Keratinocyte (primary cell): ENCODE measurements at regions not wholly inside any gene's neighbourhood (a gene's known extent, or its start where the extent isn't known, plus 50 kb on each side); places are given as distances from the start of the nearest gene placed in this dataset.

Experiments used
- DNase-seq: peaks from one replicate; pipeline ENCODE4 v3.0.0-alpha.2; 2011; ENCODE audit warnings: low read depth, missing footprints, low spot score
- FAIRE-seq: peaks from 2 replicates; lab custom pipeline; 2011; peaks lifted over from hg19 to GRCh38; lab: Jason Lieb, UNC
- H2AFZ ChIP-seq: 2 replicates; pipeline ENCODE4 v1.6.0; 2012; ENCODE audit warnings: low read length, control low read depth, inconsistent platforms; ENCODE audit not compliant: control insufficient read depth
- H3K27ac ChIP-seq: 2 replicates; pipeline ENCODE4 v1.5.1; 2011; ENCODE audit warnings: low read length; ENCODE audit not compliant: control insufficient read depth, insufficient read depth
- H3K27me3 ChIP-seq: 3 replicates; pipeline ENCODE4 v1.6.0; 2011; ENCODE audit warnings: low read length; ENCODE audit not compliant: control insufficient read depth, insufficient read depth; ENCODE audit errors: extremely low read depth
- H3K36me3 ChIP-seq, 2 experiments: 2 replicates in 1 of 2; 3 replicates in 1 of 2; pipeline ENCODE4 v1.5.1; 2011; ENCODE audit warnings: low read length in 2 of 2, mild to moderate bottlenecking in 1 of 2; ENCODE audit not compliant: control insufficient read depth in 2 of 2, insufficient read depth in 2 of 2; ENCODE audit errors: extremely low read depth in 1 of 2
- H3K4me1 ChIP-seq: 3 replicates; pipeline ENCODE4 v1.5.1; 2011; ENCODE audit warnings: low read length; ENCODE audit not compliant: control insufficient read depth, insufficient read depth; ENCODE audit errors: extremely low read depth
- H3K4me2 ChIP-seq: 3 replicates; pipeline ENCODE4 v1.6.0; 2011; ENCODE audit warnings: low read depth, low read length; ENCODE audit not compliant: control insufficient read depth, insufficient read depth; ENCODE audit errors: extremely low read depth
- H3K4me3 ChIP-seq, 3 experiments: fragments of 200-600 bp in 1 of 3; sonication (generic) in 1 of 3; 2 replicates in 2 of 3; 3 replicates in 1 of 3; pipeline ENCODE4 v1.5.1; 2011 to 2016; ENCODE audit warnings: low read length in 3 of 3, mild to moderate bottlenecking in 3 of 3, control low read depth in 2 of 3, inconsistent platforms in 1 of 3, low read depth in 1 of 3, mixed read lengths in 1 of 3, mixed run types in 1 of 3, moderate library complexity in 1 of 3; ENCODE audit not compliant: control insufficient read depth in 2 of 3, insufficient read depth in 2 of 3; ENCODE audit errors: extremely low read depth in 1 of 3
- H3K79me2 ChIP-seq: 2 replicates; pipeline ENCODE4 v1.6.0; 2012; ENCODE audit warnings: low read length; ENCODE audit not compliant: control insufficient read depth, insufficient read depth
- H3K9ac ChIP-seq: 3 replicates; pipeline ENCODE4 v1.6.0; 2011; ENCODE audit warnings: low read length; ENCODE audit not compliant: control insufficient read depth, insufficient read depth; ENCODE audit errors: extremely low read depth
- H3K9me1 ChIP-seq: 3 replicates; pipeline ENCODE4 v1.6.0; 2011; ENCODE audit warnings: low read length; ENCODE audit not compliant: control insufficient read depth, insufficient read depth; ENCODE audit errors: extremely low read depth
- H3K9me3 ChIP-seq: 2 replicates; pipeline ENCODE4 v1.5.1; 2012; ENCODE audit warnings: low read depth, low read length; ENCODE audit not compliant: control insufficient read depth
- H4K20me1 ChIP-seq: 3 replicates; pipeline ENCODE4 v1.6.0; 2011; ENCODE audit warnings: low read length; ENCODE audit not compliant: control insufficient read depth, insufficient read depth; ENCODE audit errors: extremely low read depth
- CTCF ChIP-seq, 3 experiments: IDR thresholded peaks in 1 of 3; conservative IDR thresholded peaks in 1 of 3; optimal IDR thresholded peaks in 1 of 3; 2 replicates in 2 of 3; 3 replicates in 1 of 3; pipeline versions ENCODE3 to v1.5.1; 2011; ENCODE audit warnings: low read length in 3 of 3, mild to moderate bottlenecking in 3 of 3, moderate library complexity in 2 of 3, control low read depth in 1 of 3, inconsistent platforms in 1 of 3; ENCODE audit not compliant: insufficient read depth in 2 of 3; ENCODE audit errors: extremely low read depth in 1 of 3
- EZH2 ChIP-seq: IDR thresholded peaks from one replicate; pipeline ENCODE4 v1.6.1; 2012; ENCODE audit warnings: inconsistent platforms, mild to moderate bottlenecking, low read length, moderate library complexity
- dilution Hi-C: fragments of 300-500 bp; cut with MboI; formaldehyde crosslinking; loops from one replicate; pipeline ENCODE4 v1.7.0; 2020; ENCODE audit warnings: low sequenced_read_pairs; ENCODE audit not compliant: extremely low pct_ligation_motif_present

- H2AFZ ChIP-seq, result no peak overlapping the region
- no peak for TF ChIP-seq EZH2
- no peak for TF ChIP-seq CTCF (optimal IDR thresholded peaks at IDR 0.05 in 1 of 3, IDR thresholded peaks at IDR 0.05 in 1 of 3, conservative IDR thresholded peaks at IDR 0.05 in 1 of 3; ENCODE audit: extremely low read depth in 1 of 3, insufficient read depth in 2 of 3, low read length in 3 of 3)
- no peaks in the 10 kb centered on the region for H4K20me1 ChIP-seq
- peaks cover 11% of the 10 kb centered on the region for H3K4me1 ChIP-seq
- no peaks in the 10 kb centered on the region for H3K36me3 ChIP-seq
- no peak overlapping the region for H3K9ac ChIP-seq
- no peak overlapping the region for H3K27ac ChIP-seq
- H3K4me2 ChIP-seq, result no peak overlapping the region
- dilution Hi-C loops, result no loop called here
- H3K27me3 ChIP-seq, result no peaks in the 10 kb centered on the region
- no peak overlapping the region for H3K4me3 ChIP-seq
- no peaks in the 10 kb centered on the region for H3K79me2 ChIP-seq
- H3K9me1 ChIP-seq, result no peaks in the 10 kb centered on the region
- DNase-seq (no peak), FAIRE-seq (no peak)
- no peaks in the 10 kb centered on the region for H3K9me3 ChIP-seq
Observed at GRCh38 chr2:118244686-118245085, 156.4 kb downstream of the INSIG2 start.

- TF ChIP-seq EZH2 (no peak), CTCF (optimal IDR thresholded peaks at IDR 0.05 in 1 of 3, IDR thresholded peaks at IDR 0.05 in 1 of 3, conservative IDR thresholded peaks at IDR 0.05 in 1 of 3; ENCODE audit: extremely low read depth in 1 of 3, insufficient read depth in 2 of 3, low read length in 3 of 3) (no peak)
- H3K4me2 ChIP-seq, result no peak overlapping the region
- no peaks in the 10 kb centered on the region for H3K27me3 ChIP-seq
Observed at GRCh38 chr2:118243031-118243430, 154.8 kb downstream of the INSIG2 start.

More at GRCh38 chr2:118243031-118243430, 154.8 kb downstream of the INSIG2 start:
- Histone ChIP-seq H3K9me3 (no peaks in the 10 kb centered on the region), H3K79me2 (no peaks in the 10 kb centered on the region), H3K4me1 (peaks cover 7% of the 10 kb centered on the region), H2AFZ (no peak overlapping the region), H3K4me3 (no peak overlapping the region), H3K9me1 (no peaks in the 10 kb centered on the region), H3K36me3 (no peaks in the 10 kb centered on the region), H3K9ac (no peak overlapping the region), H3K27ac (no peak overlapping the region), H4K20me1 (no peaks in the 10 kb centered on the region)
- DNase-seq (no peak), FAIRE-seq (no peak)
- dilution Hi-C loops, result no loop called here
